ENCODE measurements at regions not wholly inside any gene's neighbourhood (a gene's known extent, or its start where the extent isn't known, plus 50 kb on each side); places are given as distances from the start of the nearest gene placed in this dataset.
A peak's percentile ranks its signal among the peaks of the same experiment; 100 is the strongest.

DNA sequence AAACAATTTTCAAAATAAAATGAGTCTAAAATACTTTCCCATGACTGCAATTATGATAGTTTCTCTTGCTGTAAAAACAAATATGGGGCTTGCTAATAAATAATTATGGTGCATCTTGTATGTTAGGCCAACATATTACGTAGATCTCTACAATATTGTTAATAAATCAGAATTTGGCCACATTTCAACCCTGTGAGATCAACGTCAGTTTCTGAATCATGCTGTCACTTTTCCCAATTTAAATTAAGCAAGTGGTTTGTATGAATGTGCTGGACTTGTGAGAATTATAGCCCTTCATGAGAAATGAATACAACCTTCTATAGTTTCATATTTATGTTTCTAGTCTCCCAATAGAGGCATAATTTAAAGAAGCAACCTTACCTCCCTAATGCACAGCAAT lies 808.9 kb downstream of the SUCLG1 start:
- DNase-seq (ENCODE audit: low spot score): no peak

- DNase-seq (ENCODE audit: low spot score): no peak
Observed at GRCh38 chr2:83640506-83640905, 818.6 kb downstream of the SUCLG1 start.

DNA sequence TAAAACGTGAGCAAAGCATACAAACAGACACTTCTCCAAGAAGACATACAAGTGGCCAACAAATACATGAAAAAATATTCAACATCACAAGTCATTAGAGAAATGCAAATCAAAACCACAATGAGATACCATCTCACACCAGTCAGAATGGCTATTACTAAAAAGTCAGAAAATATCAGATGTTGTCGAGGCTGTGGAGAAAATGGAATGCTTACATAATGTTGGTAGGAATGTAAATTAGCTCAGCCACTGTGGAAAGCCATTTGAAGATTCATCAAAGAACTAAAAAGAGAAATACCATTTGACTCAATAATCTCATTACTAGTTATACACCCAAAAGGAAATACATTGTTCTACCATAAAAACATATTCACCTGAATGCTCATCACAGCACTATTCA lies 825.7 kb downstream of the SUCLG1 start:
- no peak for DNase-seq (ENCODE audit: low spot score)

- DNase-seq (ENCODE audit: low spot score): no peak
Observed at GRCh38 chr2:83630351-83630750, 828.7 kb downstream of the SUCLG1 start.

- DNase-seq (ENCODE audit: low spot score): no peak
Observed at GRCh38 chr2:83615511-83615910, 843.6 kb downstream of the SUCLG1 start.

GRCh38 chr2:83613178-83613577 lies 845.9 kb downstream of the SUCLG1 start:
- DNase-seq (ENCODE audit: low spot score): no peak

DNA sequence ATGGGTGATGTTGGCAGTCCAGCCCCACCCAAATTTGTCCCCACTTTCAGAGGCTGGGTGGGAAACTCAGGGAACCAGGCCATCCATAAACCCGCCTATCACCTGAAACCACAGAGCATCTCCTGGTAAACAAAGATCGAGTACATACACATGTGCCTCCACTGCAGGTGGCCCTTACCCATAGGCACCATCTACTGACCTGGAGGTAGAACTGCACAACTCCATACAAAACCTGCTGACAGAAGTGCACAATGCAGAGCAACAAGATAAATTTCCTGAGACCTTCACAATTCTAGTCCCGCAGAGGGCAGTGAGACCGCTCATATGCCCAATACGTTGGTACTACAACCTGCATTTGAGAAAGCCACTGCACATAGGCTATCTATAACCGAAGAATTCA lies 856.3 kb downstream of the SUCLG1 start:
- DNase-seq (ENCODE audit: low spot score): no peak

- no peak for DNase-seq (ENCODE audit: low spot score)
Observed at GRCh38 chr2:83596592-83597282, 862.3 kb downstream of the SUCLG1 start.

- no peak for DNase-seq (ENCODE audit: low spot score)
Observed at GRCh38 chr2:83595926-83596325, 863.2 kb downstream of the SUCLG1 start.

- no peak for DNase-seq (ENCODE audit: low spot score)
Observed at GRCh38 chr2:83595121-83595690, 863.9 kb downstream of the SUCLG1 start.

DNA sequence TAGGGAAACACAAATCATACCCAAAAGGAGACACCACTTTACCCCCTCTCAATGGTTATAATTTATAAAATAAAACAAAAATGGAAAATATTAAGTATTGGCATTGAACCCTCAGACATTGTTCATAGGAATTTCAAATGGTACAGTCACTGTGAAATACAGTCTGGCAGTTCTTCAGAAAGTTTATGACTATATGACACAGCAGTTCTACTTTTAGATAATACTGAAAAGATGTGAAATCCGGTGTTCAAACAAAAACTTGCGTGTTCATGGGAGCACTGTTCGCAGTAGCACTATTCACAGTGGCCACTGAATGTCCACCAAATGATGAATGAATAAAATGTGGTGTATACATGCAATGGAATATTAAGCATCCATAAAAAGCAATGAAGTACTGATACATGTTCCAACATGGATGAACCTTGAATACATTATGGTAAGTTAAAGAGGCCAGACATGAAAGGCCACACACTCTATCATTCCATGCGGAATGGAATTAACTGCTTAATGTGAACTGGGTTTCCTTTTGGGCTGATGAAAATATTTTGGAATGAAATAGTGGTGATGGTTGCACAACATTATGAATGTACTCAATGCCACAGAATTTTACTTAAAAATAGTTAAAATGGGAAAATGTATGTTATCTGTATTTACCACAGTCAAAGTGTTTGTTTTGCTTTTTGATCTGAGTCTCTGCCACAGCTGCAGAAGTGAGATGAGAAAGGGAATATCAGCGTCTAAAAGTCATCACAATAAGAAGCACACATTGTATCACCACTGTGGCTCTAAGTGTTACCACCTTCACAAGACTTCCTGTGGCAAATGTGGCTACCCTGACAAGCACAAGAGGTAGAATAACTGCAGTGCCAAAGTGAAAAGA lies 864.6 kb downstream of the SUCLG1 start:
- no peak for DNase-seq (ENCODE audit: low spot score)

- DNase-seq (ENCODE audit: low spot score): no peak
Observed at GRCh38 chr2:83587309-83587708, 871.8 kb downstream of the SUCLG1 start.

GRCh38 chr2:83585250-83585649 lies 873.8 kb downstream of the SUCLG1 start:
- DNase-seq (ENCODE audit: low spot score): no peak

GRCh38 chr2:83584672-83585071 lies 874.4 kb downstream of the SUCLG1 start:
- no peak for DNase-seq (ENCODE audit: low spot score)

GRCh38 chr2:83582589-83582988 lies 876.5 kb downstream of the SUCLG1 start:
- DNase-seq (ENCODE audit: low spot score): no peak

- no peak for DNase-seq (ENCODE audit: low spot score)
Observed at GRCh38 chr2:83579507-83579906, 879.6 kb downstream of the SUCLG1 start.

GRCh38 chr2:83578405-83578804 lies 880.7 kb downstream of the SUCLG1 start:
- DNase-seq (ENCODE audit: low spot score): no peak

GRCh38 chr2:83574614-83575013 lies 884.5 kb downstream of the SUCLG1 start:
- no peak for DNase-seq (ENCODE audit: low spot score)

- no peak for DNase-seq (ENCODE audit: low spot score)
Observed at GRCh38 chr2:83573060-83573459, 886.0 kb downstream of the SUCLG1 start.

DNA sequence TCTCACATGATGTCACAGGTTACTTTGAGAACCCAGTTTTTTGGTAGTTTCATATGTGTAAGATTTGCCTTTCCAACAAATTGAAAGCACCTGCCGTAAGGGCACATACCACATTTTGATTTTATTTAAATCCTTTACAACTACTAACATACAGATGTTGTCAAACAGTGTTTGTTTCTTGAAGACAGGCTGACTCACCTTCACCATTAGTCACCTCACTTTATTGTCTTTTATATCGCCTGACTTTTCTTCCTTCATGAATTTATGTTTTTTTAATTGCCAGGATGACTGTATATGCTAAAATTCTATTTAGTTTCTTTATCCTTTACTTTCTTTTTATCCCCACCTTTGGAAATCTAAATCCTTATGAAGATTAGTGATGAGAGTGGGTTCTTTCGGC lies 886.7 kb downstream of the SUCLG1 start:
- DNase-seq (ENCODE audit: low spot score): peak; percentile 11

GRCh38 chr2:83567551-83567950 lies 891.5 kb downstream of the SUCLG1 start:
- DNase-seq (ENCODE audit: low spot score): no peak

DNA sequence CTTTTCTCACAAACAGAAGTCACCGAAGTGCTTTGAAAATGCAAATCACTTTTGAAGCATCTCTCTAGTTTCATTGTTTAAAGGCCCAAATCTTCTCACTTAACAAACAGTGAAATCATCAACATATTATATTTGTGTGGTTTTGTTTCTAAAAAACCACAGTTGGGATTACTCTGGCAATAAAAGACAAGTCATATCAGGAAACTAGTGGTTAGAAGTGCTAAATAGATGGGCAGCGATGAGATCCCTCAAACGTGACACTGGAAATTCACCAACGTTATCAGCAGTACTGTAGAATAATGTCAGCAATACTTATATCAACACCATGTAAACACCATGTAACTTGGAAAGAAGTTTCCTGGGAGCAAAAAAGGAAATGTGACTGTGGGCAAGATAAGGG lies 893.5 kb downstream of the SUCLG1 start:
- DNase-seq (ENCODE audit: low spot score): no peak

GRCh38 chr2:83565181-83565580 lies 893.9 kb downstream of the SUCLG1 start:
- DNase-seq (ENCODE audit: low spot score): no peak

Measured in kidney capillary endothelial cell (primary cell).